IMR-90 (cell line): ENCODE measurements at regions not wholly inside any gene's neighbourhood (a gene's known extent, or its start where the extent isn't known, plus 50 kb on each side); places are given as distances from the start of the nearest gene placed in this dataset.

ENCODE experiments used
- ATAC-seq: fragments of 200-7000 bp; cut with Tn5 transposase; 2 replicates; pipeline ENCODE4 v1.9.1; 2020; ENCODE audit warnings: low read depth, mild to moderate bottlenecking, moderate library complexity
- BruUV-seq: library from RNA; stranded (reverse); fragments of 400-500 nt; replicated peaks from 2 replicates; lab custom pipeline; 2021; lab: Mats Ljungman, UMichigan
- CTCF ChIA-PET: fragments of 300-600 bp; formaldehyde crosslinking; extraction: SDS; loops from one replicate; lab custom pipeline; 2021; ENCODE audit warnings: antibody characterized with exemption; lab: Yijun Ruan, JAX
- POLR2A ChIA-PET: fragments of 300-600 bp; sonication (Branson Sonifier 250); formaldehyde crosslinking; loops from one replicate; lab custom pipeline; 2022; ENCODE audit warnings: antibody characterized with exemption; ENCODE audit not compliant: unreplicated experiment; lab: Charles Lee
- DNase-seq: peaks from one replicate; pipeline ENCODE4 v3.0.0; 2013
- H2AFZ ChIP-seq: replicated peaks from 2 replicates; pipeline ENCODE3; 2013; ENCODE audit warnings: low read length, mild to moderate bottlenecking; ENCODE audit not compliant: poor library complexity
- H2AK5ac ChIP-seq: 2 replicates; pipeline ENCODE4 v1.6.1; 2013; ENCODE audit warnings: low read depth, low read length, inconsistent platforms
- H2AK9ac ChIP-seq: replicated peaks from 2 replicates; pipeline ENCODE3; 2013; ENCODE audit warnings: mild to moderate bottlenecking, low read depth, low read length, moderate library complexity; ENCODE audit not compliant: poor library complexity
- H2BK120ac ChIP-seq: 2 replicates; pipeline ENCODE4 v1.6.1; 2013; ENCODE audit warnings: low read depth, low read length, inconsistent platforms
- H2BK15ac ChIP-seq: 3 replicates; pipeline ENCODE4 v1.6.1; 2013; ENCODE audit warnings: low read depth, low read length, inconsistent platforms
- H2BK20ac ChIP-seq: 2 replicates; pipeline ENCODE4 v1.6.1; 2013; ENCODE audit warnings: low read depth, mild to moderate bottlenecking, inconsistent platforms, low read length, moderate library complexity
- H2BK5ac ChIP-seq: 2 replicates; pipeline ENCODE4 v1.6.1; 2013; ENCODE audit warnings: mild to moderate bottlenecking, low read depth, low read length, inconsistent platforms; ENCODE audit not compliant: poor library complexity, severe bottlenecking
- H3K14ac ChIP-seq: replicated peaks from 2 replicates; pipeline ENCODE4 v1.6.1; 2013; ENCODE audit warnings: low read depth, low read length, inconsistent platforms
- H3K18ac ChIP-seq: 2 replicates; pipeline ENCODE4 v1.6.1; 2013; ENCODE audit warnings: low read depth, low read length, control low read depth
- H3K23ac ChIP-seq: 2 replicates; pipeline ENCODE4 v1.6.1; 2013; ENCODE audit warnings: low read depth, low read length, inconsistent platforms
- H3K27ac ChIP-seq: 2 replicates; pipeline ENCODE4 v1.5.1; 2013; ENCODE audit warnings: mild to moderate bottlenecking, control low read depth, low read length; ENCODE audit not compliant: insufficient read depth
- H3K27me3 ChIP-seq: 2 replicates; pipeline ENCODE4 v1.6.1; 2013; ENCODE audit warnings: low read length; ENCODE audit not compliant: control insufficient read depth, insufficient read depth
- H3K36me3 ChIP-seq: 2 replicates; pipeline ENCODE4 v1.6.1; 2013; ENCODE audit warnings: low read length, mixed read lengths; ENCODE audit not compliant: control insufficient read depth, insufficient read depth
- H3K4ac ChIP-seq: 2 replicates; pipeline ENCODE4 v1.6.1; 2013; ENCODE audit warnings: low read depth, low read length, inconsistent platforms
- H3K4me1 ChIP-seq: 2 replicates; pipeline ENCODE4 v1.6.1; 2013; ENCODE audit warnings: low read length, mixed read lengths; ENCODE audit not compliant: control insufficient read depth, insufficient read depth
- H3K4me2 ChIP-seq: 2 replicates; pipeline ENCODE4 v1.6.1; 2013; ENCODE audit warnings: low read depth, mild to moderate bottlenecking, control low read depth, low read length, moderate library complexity
- H3K4me3 ChIP-seq: 2 replicates; pipeline ENCODE4 v1.5.1; 2013; ENCODE audit warnings: low read depth, mild to moderate bottlenecking, control low read depth, low read length, moderate library complexity; ENCODE audit not compliant: insufficient read depth
- H3K56ac ChIP-seq: 2 replicates; pipeline ENCODE4 v1.6.1; 2013; ENCODE audit warnings: low read length, inconsistent platforms; ENCODE audit not compliant: insufficient read depth; ENCODE audit errors: extremely low read depth
- H3K79me1 ChIP-seq, 2 experiments: 2 replicates each; pipeline ENCODE4 v1.6.1; 2013; ENCODE audit warnings: low read length in 2 of 2, inconsistent platforms in 1 of 2, low read depth in 1 of 2
- H3K9ac ChIP-seq: 2 replicates; pipeline ENCODE4 v1.6.1; 2013; ENCODE audit warnings: low read depth, low read length, control low read depth
- H3K9me1 ChIP-seq: 2 replicates; pipeline ENCODE4 v1.6.1; 2013; ENCODE audit warnings: low read length, inconsistent platforms; ENCODE audit not compliant: insufficient read depth
- H3K9me3 ChIP-seq: 2 replicates; pipeline ENCODE4 v1.6.1; 2013; ENCODE audit warnings: low read length; ENCODE audit not compliant: control insufficient read depth, insufficient read depth
- H4K20me1 ChIP-seq: 2 replicates; pipeline ENCODE4 v1.6.1; 2013; ENCODE audit warnings: low read length, inconsistent platforms; ENCODE audit not compliant: insufficient read depth
- H4K5ac ChIP-seq: 2 replicates; pipeline ENCODE4 v1.6.1; 2013; ENCODE audit warnings: mild to moderate bottlenecking, low read depth, low read length, control low read depth
- H4K8ac ChIP-seq, 2 experiments: 2 replicates each; pipeline ENCODE4 v1.6.1; 2013; ENCODE audit warnings: low read depth in 2 of 2, low read length in 2 of 2, control low read depth in 1 of 2, inconsistent platforms in 1 of 2
- H4K91ac ChIP-seq: 2 replicates; pipeline ENCODE4 v1.6.1; 2013; ENCODE audit warnings: low read depth, low read length, inconsistent platforms; ENCODE audit not compliant: insufficient read depth
- BHLHE40 ChIP-seq: fragments of 150-350 bp; IDR thresholded peaks from 2 replicates; pipeline ENCODE4 v1.6.1; 2016; ENCODE audit warnings: mild to moderate bottlenecking, low read depth, low read length
- CEBPB ChIP-seq: IDR thresholded peaks from 2 replicates; pipeline ENCODE4 v1.6.1; 2012; ENCODE audit warnings: low read depth, low read length, improper control_type of control experiment
- CHD1 ChIP-seq: IDR thresholded peaks from 2 replicates; pipeline ENCODE4 v1.6.1; 2012; ENCODE audit warnings: low read depth, low read length, improper control_type of control experiment
- CTCF ChIP-seq: conservative IDR thresholded peaks from 2 replicates; pipeline ENCODE4 v1.5.1; 2012; ENCODE audit warnings: mild to moderate bottlenecking, low read depth, low read length, improper control_type of control experiment
- FOS ChIP-seq: fragments of 150-350 bp; IDR thresholded peaks from 2 replicates; pipeline ENCODE4 v1.6.1; 2016; ENCODE audit warnings: low read depth, low read length
- MAFK ChIP-seq: IDR thresholded peaks from 2 replicates; pipeline ENCODE4 v1.6.1; 2012; ENCODE audit warnings: low read depth, low read length, improper control_type of control experiment
- MAZ ChIP-seq: IDR thresholded peaks from 2 replicates; pipeline ENCODE4 v1.6.1; 2012; ENCODE audit warnings: low read depth, mild to moderate bottlenecking, low read length, improper control_type of control experiment, moderate library complexity, borderline replicate concordance
- MXI1 ChIP-seq: IDR thresholded peaks from 2 replicates; pipeline ENCODE4 v1.6.1; 2012; ENCODE audit warnings: low read depth, mild to moderate bottlenecking, low read length, moderate library complexity, borderline replicate concordance
- NFE2L2 ChIP-seq: fragments of 150-350 bp; IDR thresholded peaks from 2 replicates; pipeline ENCODE4 v1.6.1; 2016; ENCODE audit warnings: low read depth, mild to moderate bottlenecking, low read length
- POLR2A ChIP-seq: IDR thresholded peaks from 2 replicates; pipeline ENCODE4 v1.6.1; 2012; ENCODE audit warnings: mild to moderate bottlenecking, low read depth, low read length
- RAD21 ChIP-seq: IDR thresholded peaks from 2 replicates; pipeline ENCODE4 v1.6.1; 2012; ENCODE audit warnings: low read length, improper control_type of control experiment
- RCOR1 ChIP-seq: IDR thresholded peaks from 2 replicates; pipeline ENCODE4 v1.6.1; 2012; ENCODE audit warnings: mild to moderate bottlenecking, low read length, improper control_type of control experiment; ENCODE audit not compliant: insufficient replicate concordance
- RFX5 ChIP-seq: IDR thresholded peaks from 2 replicates; pipeline ENCODE4 v1.8.0; 2012; ENCODE audit warnings: low read depth, mild to moderate bottlenecking, low read length, moderate library complexity
- SMC3 ChIP-seq: fragments of 150-350 bp; IDR thresholded peaks from 2 replicates; pipeline ENCODE4 v1.6.1; 2016; ENCODE audit warnings: low read depth, mild to moderate bottlenecking, antibody characterized with exemption, low read length, moderate library complexity
- WGBS, 2 experiments: methylation state at CpG; one replicate each; pipeline versions ENCODE4 v1.1.5 to v1.1.7; 2013; ENCODE audit warnings: missing lambda C conversion rate in 2 of 2; ENCODE audit not compliant: insufficient read length in 1 of 2; ENCODE audit errors: extremely low coverage in 2 of 2; 5-methylcytosine and 5-hydroxymethylcytosine counted together
- dilution Hi-C: fragments of 300-500 bp; cut with HindIII; formaldehyde crosslinking; loops from one replicate; pipeline ENCODE4 v1.14.3; 2018; ENCODE audit warnings: low sequenced_read_pairs; ENCODE audit not compliant: unreplicated experiment
- in situ Hi-C: fragments of 300-500 bp; cut with MboI; formaldehyde crosslinking; loops from 3 replicates; pipeline ENCODE4 v1.14.3; 2019; ENCODE audit warnings: low sequenced_read_pairs, inconsistent platforms, mixed read lengths
- intact Hi-C: fragments of 100-400 bp; cut with micrococcal nuclease; formaldehyde crosslinking; loops from 2 replicates; pipeline ENCODE4 v1.10.0; 2022
- TF ChIP-seq, protein P1 (sequence below): fragments of 150-350 bp; IDR thresholded peaks from 2 replicates; pipeline ENCODE4 v1.6.1; 2016; ENCODE audit warnings: low read depth, mild to moderate bottlenecking, low read length, moderate library complexity, borderline replicate concordance
- TF ChIP-seq, protein P2 (sequence below): fragments of 150-350 bp; IDR thresholded peaks from 2 replicates; pipeline ENCODE4 v1.6.1; 2017; ENCODE audit warnings: mild to moderate bottlenecking, antibody characterized with exemption, low read length, low read depth

DNA sequence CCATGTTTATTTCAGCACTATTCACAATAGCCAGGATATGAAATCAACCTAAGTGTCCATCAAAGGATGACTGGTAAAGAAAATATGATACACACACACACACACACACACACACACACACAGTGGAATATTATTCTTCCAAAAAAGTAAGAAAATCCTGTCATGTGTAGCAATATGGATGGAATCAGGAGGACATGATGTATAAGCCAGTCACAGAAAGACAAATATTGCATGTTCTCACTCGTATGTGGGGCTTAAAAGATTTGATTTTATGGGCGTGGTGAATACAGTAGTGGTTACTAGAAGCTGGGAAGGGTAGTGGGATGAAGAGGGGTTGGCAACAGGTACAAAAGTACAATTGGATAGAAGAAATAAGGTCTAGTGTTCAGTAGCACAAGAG lies 207.0 kb upstream of the PRDM1 start:
- dilution Hi-C loops = no loop called here
- H2BK5ac ChIP-seq = no peak overlapping the region
- no peak overlapping the region for H4K5ac ChIP-seq
- ChIA-PET CTCF (no interaction called here), POLR2A (no interaction called here)
- no peaks in the 10 kb centered on the region for H3K9me3 ChIP-seq
- H2BK120ac ChIP-seq = no peak overlapping the region
- no CpG with 5 or more reads among the region's 2 CpGs for WGBS, 2 experiments
- no peak overlapping the region for H3K14ac ChIP-seq
- H3K27me3 ChIP-seq = no peaks in the 10 kb centered on the region
- no peak overlapping the region for H2AK5ac ChIP-seq
- no peaks in the 10 kb centered on the region for H4K20me1 ChIP-seq
- no peak overlapping the region for H3K18ac ChIP-seq
- H3K4ac ChIP-seq = no peak overlapping the region
- no peak overlapping the region for H3K56ac ChIP-seq
- DNase-seq (no peak), ATAC-seq (no peak)
- intact Hi-C loops = no loop called here
- peaks cover 6% of the 10 kb centered on the region; the same call in 1 of the 2 replicates for H3K4me1 ChIP-seq
- H2AFZ ChIP-seq = no peak overlapping the region
- no peak overlapping the region for H3K23ac ChIP-seq
- no peak overlapping the region for H4K8ac ChIP-seq
- no TSS peak for BruUV-seq
- H4K91ac ChIP-seq = no peak overlapping the region
- H3K9ac ChIP-seq = no peak overlapping the region
- in situ Hi-C loops = no loop called here
- H3K79me1 ChIP-seq = no peaks in the 10 kb centered on the region
- peaks cover 3% of the 10 kb centered on the region; the same call in 1 of the 2 replicates for H3K9me1 ChIP-seq
- no peak overlapping the region for H2AK9ac ChIP-seq
- H3K36me3 ChIP-seq = no peaks in the 10 kb centered on the region
- no peak overlapping the region for H2BK15ac ChIP-seq
- H3K4me2 ChIP-seq = no peak overlapping the region
- no peak overlapping the region for H3K4me3 ChIP-seq
- no peak for TF ChIP-seq NFE2L2
- no peak for TF ChIP-seq RAD21
- no peak for TF ChIP-seq MAFK
- TF ChIP-seq POLR2A = no peak
- TF ChIP-seq CEBPB = no peak
- TF ChIP-seq MXI1 = no peak
- no peak for TF ChIP-seq MAZ
- TF ChIP-seq CTCF = no peak
- TF ChIP-seq BHLHE40 = no peak
- TF ChIP-seq FOS = no peak
- no peak for TF ChIP-seq RFX5
- no peak for TF ChIP-seq RCOR1
- TF ChIP-seq, protein P1, sequence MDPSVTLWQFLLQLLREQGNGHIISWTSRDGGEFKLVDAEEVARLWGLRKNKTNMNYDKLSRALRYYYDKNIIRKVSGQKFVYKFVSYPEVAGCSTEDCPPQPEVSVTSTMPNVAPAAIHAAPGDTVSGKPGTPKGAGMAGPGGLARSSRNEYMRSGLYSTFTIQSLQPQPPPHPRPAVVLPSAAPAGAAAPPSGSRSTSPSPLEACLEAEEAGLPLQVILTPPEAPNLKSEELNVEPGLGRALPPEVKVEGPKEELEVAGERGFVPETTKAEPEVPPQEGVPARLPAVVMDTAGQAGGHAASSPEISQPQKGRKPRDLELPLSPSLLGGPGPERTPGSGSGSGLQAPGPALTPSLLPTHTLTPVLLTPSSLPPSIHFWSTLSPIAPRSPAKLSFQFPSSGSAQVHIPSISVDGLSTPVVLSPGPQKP = no peak
- TF ChIP-seq CHD1 = no peak
- TF ChIP-seq SMC3 = no peak
- TF ChIP-seq, protein P2, sequence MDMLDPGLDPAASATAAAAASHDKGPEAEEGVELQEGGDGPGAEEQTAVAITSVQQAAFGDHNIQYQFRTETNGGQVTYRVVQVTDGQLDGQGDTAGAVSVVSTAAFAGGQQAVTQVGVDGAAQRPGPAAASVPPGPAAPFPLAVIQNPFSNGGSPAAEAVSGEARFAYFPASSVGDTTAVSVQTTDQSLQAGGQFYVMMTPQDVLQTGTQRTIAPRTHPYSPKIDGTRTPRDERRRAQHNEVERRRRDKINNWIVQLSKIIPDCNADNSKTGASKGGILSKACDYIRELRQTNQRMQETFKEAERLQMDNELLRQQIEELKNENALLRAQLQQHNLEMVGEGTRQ = no peak
- H2BK20ac ChIP-seq = no peak overlapping the region
- H3K27ac ChIP-seq = no peak overlapping the region
